RCC 7860 (cell line): ENCODE measurements at regions not wholly inside any gene's neighbourhood (a gene's known extent, or its start where the extent isn't known, plus 50 kb on each side); places are given as distances from the start of the nearest gene placed in this dataset.
"Not testable (repeated sequence)": the region's sequence is repeated elsewhere in the genome, so short reads cannot be mapped to it uniquely, and the experiment has no call there.

ENCODE experiments used
- DNase-seq: peaks from one replicate; pipeline ENCODE4 v3.0.0-alpha.2; 2015; ENCODE audit warnings: low spot score
- FAIRE-seq: peaks from 2 replicates; lab custom pipeline; 2012; peaks lifted over from hg19 to GRCh38; lab: Jason Lieb, UNC

- no peak for FAIRE-seq
- no peak for DNase-seq
Observed at GRCh38 chr3:86378829-86379228, 612.1 kb downstream of the VGLL3 start.

- not testable (repeated sequence) for FAIRE-seq, DNase-seq
Observed at GRCh38 chr3:86335566-86335965, 655.4 kb downstream of the VGLL3 start.

DNA sequence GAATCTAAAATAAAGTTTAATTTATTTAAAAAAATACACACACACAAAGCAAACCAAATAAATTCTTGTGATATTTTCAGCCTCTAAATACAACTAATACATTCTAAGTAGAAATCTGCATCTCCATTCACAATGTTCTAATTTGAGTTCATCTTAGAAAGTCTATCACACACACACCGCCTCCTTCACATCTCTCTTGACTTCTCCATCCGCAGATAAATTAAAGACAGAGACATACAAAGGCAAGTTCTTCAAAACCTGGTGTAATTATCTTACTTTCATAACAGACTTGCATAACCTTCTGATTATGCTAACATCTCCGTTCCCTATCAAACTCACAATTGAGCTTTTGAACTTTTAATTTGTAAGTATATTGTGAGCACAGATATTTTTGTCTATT lies 657.3 kb downstream of the VGLL3 start:
- FAIRE-seq, result no peak
- no peak for DNase-seq

- DNase-seq (no peak), FAIRE-seq (peak; percentile 60)
Observed at GRCh38 chr3:86303935-86304334, 687.0 kb downstream of the VGLL3 start.

- FAIRE-seq (no peak), DNase-seq (no peak)
Observed at GRCh38 chr3:86282106-86282787, 708.7 kb downstream of the VGLL3 start.

- DNase-seq (no peak), FAIRE-seq (no peak)
Observed at GRCh38 chr3:86269364-86270155, 721.4 kb downstream of the VGLL3 start.

DNA sequence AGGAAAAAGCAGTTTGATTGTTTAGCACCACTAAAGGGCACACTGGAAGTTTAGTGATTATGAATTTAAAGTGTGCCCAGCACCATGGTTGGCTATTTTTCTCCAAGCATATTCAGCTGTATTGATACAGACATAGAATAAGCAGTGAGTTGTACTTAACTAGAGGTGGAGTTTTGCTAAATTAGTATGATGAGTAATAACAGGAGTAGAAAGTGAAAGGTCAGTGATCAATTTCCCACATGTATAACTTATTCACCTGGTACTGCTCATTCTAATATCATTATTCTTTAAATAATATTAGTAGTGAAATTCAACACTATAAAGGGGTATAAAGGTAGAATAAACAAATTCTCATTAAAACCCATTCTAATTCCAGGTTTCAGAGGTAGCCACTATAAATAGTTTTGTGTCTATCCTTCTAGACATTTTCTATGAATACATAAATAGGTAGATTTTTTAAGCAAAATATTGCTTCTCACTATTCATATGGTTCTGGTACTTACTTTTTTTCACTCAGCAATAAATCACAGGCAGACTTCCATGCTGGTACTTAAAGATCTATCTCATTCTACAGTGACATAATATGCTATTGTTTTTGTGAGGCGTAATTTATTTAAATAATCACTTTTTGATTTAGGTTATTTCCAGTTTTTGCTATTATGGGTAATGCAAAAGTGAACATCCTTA lies 732.9 kb downstream of the VGLL3 start:
- DNase-seq (no peak), FAIRE-seq (no peak)

DNA sequence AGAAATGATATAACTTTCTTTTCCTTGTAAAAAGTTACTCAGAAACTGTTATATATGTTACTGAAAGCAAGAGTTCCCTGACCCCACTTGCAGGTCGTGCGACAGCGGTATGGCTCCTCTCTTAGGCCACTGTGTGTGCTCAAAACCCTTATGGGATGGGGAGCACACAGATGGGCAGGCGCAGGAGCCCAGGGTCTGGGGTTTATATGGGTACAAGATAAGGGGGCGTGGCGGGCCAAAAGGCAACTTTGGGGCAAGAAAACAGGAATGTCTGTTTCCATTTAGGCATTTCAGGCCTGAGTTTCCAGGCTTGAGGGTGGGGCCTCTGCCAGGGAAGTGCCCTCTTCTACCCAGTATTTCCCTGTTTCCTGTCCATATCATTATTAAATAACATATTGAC lies 736.5 kb downstream of the VGLL3 start:
- FAIRE-seq, result no peak
- no peak for DNase-seq

DNA sequence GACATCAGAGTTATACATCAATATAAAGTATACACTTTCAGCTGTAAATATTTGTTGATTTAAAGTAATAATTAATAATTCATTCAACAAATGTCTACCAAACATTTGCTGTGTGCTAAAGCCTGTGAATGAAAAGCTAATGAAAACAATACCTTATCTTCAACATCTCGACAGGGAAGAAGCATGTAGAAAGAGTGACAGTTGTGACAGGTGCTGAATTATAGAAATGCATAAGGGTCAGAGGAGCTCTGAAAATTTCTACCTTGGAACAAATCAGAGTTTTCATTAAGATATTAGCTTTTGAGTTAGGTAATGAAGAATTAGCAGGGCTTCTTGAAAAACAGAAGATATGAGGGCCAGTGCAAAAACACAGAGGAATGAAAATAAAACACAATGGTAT lies 739.2 kb downstream of the VGLL3 start:
- no peak for FAIRE-seq
- no peak for DNase-seq

GRCh38 chr3:86249833-86250232 lies 741.1 kb downstream of the VGLL3 start:
- DNase-seq (no peak), FAIRE-seq (no peak)

- FAIRE-seq (no peak), DNase-seq (no peak)
Observed at GRCh38 chr3:86245360-86245759, 745.6 kb downstream of the VGLL3 start.

DNA sequence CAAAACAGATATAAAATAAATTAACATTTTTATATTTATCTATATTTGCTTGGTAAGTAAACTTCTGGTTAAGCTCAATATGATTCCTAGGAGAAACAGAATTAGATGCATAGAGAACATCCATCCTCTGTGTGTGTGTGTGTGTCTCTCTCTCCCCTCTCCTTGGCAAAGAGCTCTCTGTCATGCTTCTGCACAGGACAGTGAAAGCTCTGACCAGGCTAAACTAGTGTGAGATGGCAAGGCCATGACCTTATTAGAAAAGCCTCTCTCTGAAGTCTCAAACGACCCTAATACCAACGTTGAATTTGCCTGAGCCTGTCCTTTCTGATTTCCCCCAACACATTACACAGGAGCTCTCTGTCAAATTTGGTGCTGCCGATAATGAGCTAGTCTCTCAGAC lies 746.0 kb downstream of the VGLL3 start:
- FAIRE-seq, result no peak
- DNase-seq, result no peak

DNA sequence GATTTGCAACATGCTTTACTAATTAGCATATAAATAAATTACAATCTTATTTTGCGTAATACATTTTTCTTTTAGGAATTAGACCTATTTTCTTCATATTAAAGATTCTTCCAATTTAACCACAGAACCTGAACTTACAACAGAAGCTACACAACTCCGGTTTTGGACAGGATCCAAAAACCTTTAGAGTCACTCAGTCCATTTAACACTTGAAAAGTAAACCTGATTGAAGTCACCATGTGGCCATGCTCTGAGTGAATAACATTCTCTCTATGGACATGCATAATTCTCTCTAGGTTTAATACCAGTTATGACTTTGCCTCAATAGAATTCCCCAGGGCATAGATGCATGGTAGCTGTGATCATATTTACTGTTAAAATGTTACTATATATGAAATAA lies 751.0 kb downstream of the VGLL3 start:
- FAIRE-seq, result no peak

DNA sequence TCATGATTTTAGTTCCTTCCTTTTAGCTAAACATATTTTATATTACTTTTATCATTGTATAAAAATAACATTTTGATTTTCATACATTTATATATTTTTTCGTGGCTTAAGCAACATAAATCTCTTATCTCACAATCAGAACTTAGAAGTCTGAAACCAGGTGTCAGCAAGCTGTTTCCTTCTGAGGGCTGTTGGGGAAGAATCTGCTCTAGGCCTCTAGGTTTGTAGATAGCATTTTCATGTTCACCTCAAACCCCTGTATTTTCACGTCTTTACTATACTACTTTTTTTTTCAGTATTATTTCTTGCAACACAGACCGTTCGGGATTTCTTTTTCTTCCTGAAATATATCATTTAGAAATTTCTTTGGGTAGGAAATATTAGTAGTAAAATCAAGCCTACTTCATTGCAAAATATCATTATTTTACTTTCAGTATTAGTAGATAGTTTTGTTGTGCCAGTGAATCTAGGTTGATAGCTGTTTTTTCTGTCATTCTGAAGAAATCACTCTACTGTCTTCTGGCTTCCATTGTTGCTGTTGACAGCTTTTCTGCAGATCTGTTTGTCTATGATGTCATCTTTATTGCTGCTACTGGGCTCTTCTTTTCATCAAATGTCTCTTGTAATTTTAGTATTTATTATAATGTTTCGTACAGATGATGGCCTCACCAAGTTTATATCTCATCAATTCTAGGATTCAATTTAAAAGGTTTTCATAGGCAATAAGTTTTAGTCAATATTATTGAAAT lies 756.3 kb downstream of the VGLL3 start:
- DNase-seq (no peak), FAIRE-seq (no peak)

More for the DNA sequence above, 751.0 kb downstream of the VGLL3 start:
- DNase-seq, result no peak

DNA sequence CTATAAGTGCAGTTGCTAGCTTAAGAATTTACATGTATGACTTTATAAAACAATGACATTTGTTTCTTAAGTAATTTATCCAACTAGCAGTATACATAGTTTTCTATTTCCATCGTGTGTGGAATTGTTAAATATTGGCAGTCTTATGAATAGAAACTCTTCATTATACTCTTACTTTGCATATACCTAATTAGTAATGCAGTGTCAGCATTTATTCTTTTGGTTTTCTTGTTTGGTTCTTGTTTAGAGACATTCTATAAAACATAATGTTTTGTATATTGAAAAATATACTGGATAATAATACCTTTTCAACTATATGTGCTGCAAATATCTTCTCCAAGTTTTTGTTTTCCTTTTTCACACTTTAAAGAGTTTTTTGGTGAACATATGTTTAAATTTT lies 760.2 kb downstream of the VGLL3 start:
- FAIRE-seq, result no peak
- DNase-seq, result no peak

GRCh38 chr3:86229775-86230094 lies 761.2 kb downstream of the VGLL3 start:
- FAIRE-seq (no peak), DNase-seq (no peak)

DNA sequence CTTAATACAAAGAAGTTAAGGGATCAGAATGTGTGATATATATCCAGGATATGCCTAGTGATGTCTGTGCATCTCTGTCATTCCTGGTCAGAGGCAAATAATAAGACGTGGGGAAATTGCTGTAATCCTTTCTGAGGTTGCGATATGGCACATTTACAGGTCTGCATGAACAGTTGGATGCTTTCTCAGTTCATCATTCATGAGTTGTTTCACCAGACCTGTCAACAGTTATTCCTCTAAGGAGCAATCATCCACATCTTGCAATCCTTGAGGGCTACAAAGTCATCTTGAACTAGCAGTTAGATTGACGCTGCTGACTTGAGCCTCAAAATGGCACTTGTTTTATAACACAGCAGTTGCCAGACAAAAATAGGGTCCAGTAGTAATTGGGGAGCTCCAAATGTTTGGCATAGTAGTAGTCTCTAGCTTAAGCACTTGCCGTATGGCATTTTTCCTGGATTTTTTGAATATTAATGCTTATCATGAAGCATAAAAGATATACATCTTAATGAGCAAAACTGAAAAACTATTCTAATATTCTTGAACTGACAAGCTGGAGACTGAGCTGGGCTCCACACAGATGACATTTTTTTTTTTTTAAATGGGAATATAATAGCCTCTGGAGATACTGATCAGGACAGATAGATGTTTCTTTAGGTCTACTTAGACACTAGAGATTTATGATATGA lies 761.7 kb downstream of the VGLL3 start:
- FAIRE-seq (no peak), DNase-seq (no peak)

GRCh38 chr3:86228101-86228500 lies 762.8 kb downstream of the VGLL3 start:
- DNase-seq (no peak), FAIRE-seq (no peak)

DNA sequence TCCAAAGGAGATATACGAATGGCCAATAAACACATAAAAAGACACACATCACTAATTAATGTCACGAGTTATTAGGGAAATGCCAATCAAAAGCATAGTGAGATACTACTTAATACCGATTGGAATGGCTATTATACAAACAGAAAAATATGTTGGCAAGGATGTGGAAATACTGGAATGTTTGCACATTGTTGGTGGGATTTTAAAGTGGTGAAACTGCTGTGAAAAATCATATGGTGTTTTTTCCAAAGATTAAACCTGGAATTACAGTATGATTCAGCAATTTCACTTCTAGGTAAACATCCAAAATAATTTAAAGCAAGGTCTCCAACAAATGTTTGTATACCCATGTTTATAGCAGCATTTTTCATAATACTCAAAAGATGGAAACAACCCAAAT lies 765.5 kb downstream of the VGLL3 start:
- no peak for FAIRE-seq

DNA sequence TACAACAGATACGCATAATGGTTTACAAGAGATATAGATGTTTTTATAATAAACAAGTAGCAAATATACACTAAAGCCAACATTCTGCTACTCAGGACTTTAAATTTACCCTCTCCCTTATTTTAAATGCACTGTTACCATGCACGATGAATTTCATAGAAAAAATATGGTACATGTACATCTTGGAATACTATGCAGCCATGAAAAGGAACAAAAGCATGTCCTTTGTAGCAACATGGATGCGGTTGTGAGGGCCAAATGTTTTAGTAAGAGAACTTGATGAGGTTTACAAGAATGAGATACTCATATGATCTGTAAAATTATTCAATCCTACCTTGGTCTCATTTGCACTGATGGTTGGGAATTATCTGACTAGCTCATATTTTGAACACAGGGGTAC lies 769.3 kb downstream of the VGLL3 start:
- DNase-seq (no peak), FAIRE-seq (no peak)

More for the DNA sequence above, 765.5 kb downstream of the VGLL3 start:
- no peak for DNase-seq

GRCh38 chr3:86208772-86209171 lies 782.2 kb downstream of the VGLL3 start:
- DNase-seq, result no peak
- FAIRE-seq, result no peak
